ENCODE measurements at regions not wholly inside any gene's neighbourhood (a gene's known extent, or its start where the extent isn't known, plus 50 kb on each side); places are given as distances from the start of the nearest gene placed in this dataset.

- POLR2A ChIA-PET: no interaction called here
- Histone ChIP-seq H3K36me3 (ENCODE audit: control insufficient read depth in 1 of 2, insufficient read depth in 2 of 2, low read length in 2 of 2) (no peaks in the 10 kb centered on the region), H2AFZ (ENCODE audit: low read depth, low read length, poor library complexity, severe bottlenecking) (no peak overlapping the region), H3K4me2 (ENCODE audit: low read length) (no peak overlapping the region), H4K20me1 (ENCODE audit: insufficient read depth) (no peaks in the 10 kb centered on the region), H3K4me3 (replicated peaks in 1 of 2; ENCODE audit: low read depth in 1 of 2, low read length in 2 of 2) (no peak overlapping the region), H3K27ac (ENCODE audit: low read depth, low read length) (no peak overlapping the region), H3K79me2 (ENCODE audit: insufficient read depth, low read length) (no peaks in the 10 kb centered on the region), H3K9me3 (ENCODE audit: control insufficient read depth in 1 of 2, insufficient read depth in 1 of 2, low read depth in 1 of 2, low read length in 2 of 2) (no peaks in the 10 kb centered on the region), H3K9me2 (ENCODE audit: insufficient read depth) (no peaks in the 10 kb centered on the region), H3K27me3 (ENCODE audit: insufficient read depth, low read length) (peaks cover 15% of the 10 kb centered on the region; the same call in 1 of the 2 replicates), H3K4me1 (ENCODE audit: control insufficient read depth in 1 of 2, insufficient read depth in 2 of 2, low read length in 2 of 2) (no peaks in the 10 kb centered on the region), H3K9ac (ENCODE audit: low read length) (no peak overlapping the region)
- TF ChIP-seq SIN3A (IDR thresholded peaks at IDR 0.05; ENCODE audit: low read depth) (no peak), CTCF (IDR thresholded peaks at IDR 0.05 in 2 of 3, conservative IDR thresholded peaks at IDR 0.05 in 1 of 3; ENCODE audit: borderline replicate concordance in 1 of 3, insufficient read depth in 1 of 3, low read depth in 2 of 3, low read length in 2 of 3) (peak; percentile 16 to 65 (median 41); a peak in 3 of 6 replicates), EZH2 (IDR thresholded peaks at IDR 0.05) (no peak), RAD21 (IDR thresholded peaks at IDR 0.05; ENCODE audit: low read depth) (peak; percentile 65)
- CTCF ChIA-PET: interaction anchor here (0.6 to 2.5 kb wide), 22 partner anchors 8 to 846 kb away, joined by 3 to 33 read pairs (median 4); no protein-coding TSS in a partner anchor
- intact Hi-C loops (cut with micrococcal nuclease): loop anchor here (1.0 to 5.0 kb wide), 3 partner anchors 298 to 848 kb away; no protein-coding TSS in a partner anchor
- no TSS peak for BruUV-seq (replicated peaks)
- ATAC-seq (no peak), DNase-seq (ENCODE audit: low read depth, low spot score) (peak; percentile 7)
- RAD21 ChIA-PET (ENCODE audit: low non-redundant PET in 1 of 2, low total read pairs in 2 of 2, uncharacterized antibody in 2 of 2, unreplicated experiment in 2 of 2): interaction anchor here (0.7 to 1.3 kb wide), 4 partner anchors 300 to 846 kb away, joined by 3 read pairs; no protein-coding TSS in a partner anchor
These were observed 78.5 kb upstream of the TRDN start for GRCh38 chr6:123715006-123715863.

- CTCF ChIA-PET: no interaction called here
- H3K9ac ChIP-seq (ENCODE audit: low read length): no peak overlapping the region
- no peaks in the 10 kb centered on the region for H3K9me2 ChIP-seq (ENCODE audit: insufficient read depth)
- no peaks in the 10 kb centered on the region for H3K79me2 ChIP-seq (ENCODE audit: insufficient read depth, low read length)
- H2AFZ ChIP-seq (ENCODE audit: low read depth, low read length, poor library complexity, severe bottlenecking): no peak overlapping the region
- H3K27ac ChIP-seq (ENCODE audit: low read depth, low read length): no peak overlapping the region
- no TSS peak for BruUV-seq (replicated peaks)
- no peaks in the 10 kb centered on the region for H3K9me3 ChIP-seq (ENCODE audit: control insufficient read depth in 1 of 2, insufficient read depth in 1 of 2, low read depth in 1 of 2, low read length in 2 of 2)
- H3K4me1 ChIP-seq (ENCODE audit: control insufficient read depth in 1 of 2, insufficient read depth in 2 of 2, low read length in 2 of 2): no peaks in the 10 kb centered on the region
- 0 out of 2 replicates have a peak, but pooled peaks cover 4% of the 10 kb centered on the region for H3K27me3 ChIP-seq (ENCODE audit: insufficient read depth, low read length)
- H4K20me1 ChIP-seq (ENCODE audit: insufficient read depth): no peaks in the 10 kb centered on the region
- POLR2A ChIA-PET: no interaction called here
- H3K36me3 ChIP-seq (ENCODE audit: control insufficient read depth in 1 of 2, insufficient read depth in 2 of 2, low read length in 2 of 2): no peaks in the 10 kb centered on the region
- DNase-seq (ENCODE audit: low read depth, low spot score) (no peak), ATAC-seq (no peak)
- no peak overlapping the region for H3K4me2 ChIP-seq (ENCODE audit: low read length)
- no peak overlapping the region for H3K4me3 ChIP-seq (replicated peaks in 1 of 2; ENCODE audit: low read depth in 1 of 2, low read length in 2 of 2)
- intact Hi-C loops (cut with micrococcal nuclease): no loop called here
- RAD21 ChIA-PET (ENCODE audit: low non-redundant PET in 1 of 2, low total read pairs in 2 of 2, uncharacterized antibody in 2 of 2, unreplicated experiment in 2 of 2): no interaction called here
- TF ChIP-seq JUND (IDR thresholded peaks at IDR 0.05) (no peak), SP1 (IDR thresholded peaks at IDR 0.05; ENCODE audit: low read depth) (no peak), EZH2phosphoT487 (IDR thresholded peaks at IDR 0.05; ENCODE audit: borderline replicate concordance) (no peak), EZH2 (IDR thresholded peaks at IDR 0.05) (no peak), POLR2A (IDR thresholded peaks at IDR 0.05; ENCODE audit: borderline replicate concordance, extremely low read depth, insufficient read depth, insufficient read length) (no peak), TCF7L2 (IDR thresholded peaks at IDR 0.05; ENCODE audit: borderline replicate concordance, extremely low read depth, insufficient read depth, insufficient read length) (no peak), ELF1 (IDR thresholded peaks at IDR 0.05; ENCODE audit: borderline replicate concordance, low read depth) (no peak), REST (IDR thresholded peaks at IDR 0.05; ENCODE audit: low read depth) (no peak)
These were observed 76.1 kb upstream of the TRDN start for GRCh38 chr6:123712831-123713230.

Data from HCT116 (cell line).